Kidney (tissue), 13 donors: ENCODE measurements at regions not wholly inside any gene's neighbourhood (a gene's known extent, or its start where the extent isn't known, plus 50 kb on each side); places are given as distances from the start of the nearest gene placed in this dataset.

Source experiments
- DNase-seq, 5 donors: peaks; one replicate each; pipeline ENCODE4 v3.0.0-alpha.2; 2013 to 2020
- FAIRE-seq: peaks from 2 replicates; lab custom pipeline; 2012; peaks lifted over from hg19 to GRCh38; lab: Jason Lieb, UNC
- H3K27ac ChIP-seq, 2 donors: one replicate each; pipeline ENCODE4 v1.7.0; 2013; ENCODE audit warnings: low read depth in 2 of 2, low read length in 2 of 2, inconsistent platforms in 1 of 2
- H3K27me3 ChIP-seq: one replicate; pipeline ENCODE4 v1.7.1; 2013; ENCODE audit warnings: low read length, inconsistent platforms; ENCODE audit not compliant: control insufficient read depth, insufficient read depth
- H3K36me3 ChIP-seq, 3 donors: one replicate each; pipeline versions ENCODE4 v1.7.0 to v1.7.1; 2013; ENCODE audit warnings: low read length in 3 of 3, control low read depth in 1 of 3, inconsistent platforms in 1 of 3; ENCODE audit not compliant: insufficient read depth in 3 of 3, control insufficient read depth in 2 of 3
- H3K4me1 ChIP-seq, 3 donors: one replicate each; pipeline versions ENCODE4 v1.7.0 to v1.7.1; 2013; ENCODE audit warnings: low read length in 3 of 3, inconsistent platforms in 1 of 3, low read depth in 1 of 3; ENCODE audit not compliant: control insufficient read depth in 2 of 3, insufficient read depth in 2 of 3
- H3K4me3 ChIP-seq, 3 donors: one replicate each; pipeline versions ENCODE4 v1.7.0 to v1.8.1; 2013; ENCODE audit warnings: low read length in 3 of 3, control low read depth in 1 of 3, inconsistent platforms in 1 of 3
- H3K9ac ChIP-seq, 3 donors: one replicate each; pipeline versions ENCODE4 v1.7.0 to v1.7.1; 2013; ENCODE audit warnings: low read length in 3 of 3, control low read depth in 1 of 3, inconsistent platforms in 1 of 3
- H3K9me3 ChIP-seq, 3 donors: one replicate each; pipeline versions ENCODE4 v1.7.0 to v1.7.1; 2013; ENCODE audit warnings: low read length in 3 of 3, control low read depth in 1 of 3, inconsistent platforms in 1 of 3; ENCODE audit not compliant: control insufficient read depth in 2 of 3, insufficient read depth in 1 of 3
- intact Hi-C: fragments of 100-400 bp; cut with DNase I; formaldehyde crosslinking; loops from one replicate; pipeline ENCODE4 v1.11.1; 2022
- TF ChIP-seq, protein P1 (sequence below): IDR thresholded peaks from 3 replicates; pipeline ENCODE4 v1.5.1; 2012; ENCODE audit warnings: mild to moderate bottlenecking, moderate library complexity, borderline replicate concordance; ENCODE audit not compliant: insufficient read depth; ENCODE audit errors: extremely low read depth
- donor health status: control.
- donor health status: control.
- donor health status: control.
- donor health status: control.
- donor health status: control.
- donor health status: DM: yes; HTN: yes; CAD: no.
- donor health status: Normal renal cell carcinoma (clear cell type).

DNA sequence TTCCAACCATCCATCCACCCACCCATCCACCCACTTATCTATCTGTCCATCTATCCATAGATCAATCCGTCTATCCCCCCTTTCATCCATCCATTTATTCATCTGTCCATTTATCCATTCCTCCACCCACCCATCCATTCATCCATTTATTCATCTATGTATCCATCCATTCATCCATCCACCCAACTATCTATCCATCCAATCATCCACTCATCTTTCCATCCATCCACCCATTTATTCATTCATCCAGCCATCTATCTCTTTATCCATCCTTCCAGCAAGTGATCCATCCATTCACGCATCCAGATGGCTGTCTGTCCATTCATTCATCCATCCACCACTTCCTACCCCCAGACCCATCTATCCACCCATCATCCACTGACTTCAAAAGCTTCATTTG lies 84.0 kb upstream of the CD99 start:
- H3K4me1 ChIP-seq: peaks cover 0 to 7% (median 0%) of the 10 kb centered on the region in 3 donors
- no peaks in the 10 kb centered on the region for H3K9me3 ChIP-seq
- H3K27ac ChIP-seq: no peak overlapping the region
- no peaks in the 10 kb centered on the region for H3K36me3 ChIP-seq
- no peak for DNase-seq
- intact Hi-C loops: no loop called here
- H3K4me3 ChIP-seq: no peak overlapping the region
- no peak for FAIRE-seq
- H3K27me3 ChIP-seq: no peaks in the 10 kb centered on the region
- TF ChIP-seq, protein P1, sequence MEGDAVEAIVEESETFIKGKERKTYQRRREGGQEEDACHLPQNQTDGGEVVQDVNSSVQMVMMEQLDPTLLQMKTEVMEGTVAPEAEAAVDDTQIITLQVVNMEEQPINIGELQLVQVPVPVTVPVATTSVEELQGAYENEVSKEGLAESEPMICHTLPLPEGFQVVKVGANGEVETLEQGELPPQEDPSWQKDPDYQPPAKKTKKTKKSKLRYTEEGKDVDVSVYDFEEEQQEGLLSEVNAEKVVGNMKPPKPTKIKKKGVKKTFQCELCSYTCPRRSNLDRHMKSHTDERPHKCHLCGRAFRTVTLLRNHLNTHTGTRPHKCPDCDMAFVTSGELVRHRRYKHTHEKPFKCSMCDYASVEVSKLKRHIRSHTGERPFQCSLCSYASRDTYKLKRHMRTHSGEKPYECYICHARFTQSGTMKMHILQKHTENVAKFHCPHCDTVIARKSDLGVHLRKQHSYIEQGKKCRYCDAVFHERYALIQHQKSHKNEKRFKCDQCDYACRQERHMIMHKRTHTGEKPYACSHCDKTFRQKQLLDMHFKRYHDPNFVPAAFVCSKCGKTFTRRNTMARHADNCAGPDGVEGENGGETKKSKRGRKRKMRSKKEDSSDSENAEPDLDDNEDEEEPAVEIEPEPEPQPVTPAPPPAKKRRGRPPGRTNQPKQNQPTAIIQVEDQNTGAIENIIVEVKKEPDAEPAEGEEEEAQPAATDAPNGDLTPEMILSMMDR: no peak
- no peak overlapping the region for H3K9ac ChIP-seq

DNA sequence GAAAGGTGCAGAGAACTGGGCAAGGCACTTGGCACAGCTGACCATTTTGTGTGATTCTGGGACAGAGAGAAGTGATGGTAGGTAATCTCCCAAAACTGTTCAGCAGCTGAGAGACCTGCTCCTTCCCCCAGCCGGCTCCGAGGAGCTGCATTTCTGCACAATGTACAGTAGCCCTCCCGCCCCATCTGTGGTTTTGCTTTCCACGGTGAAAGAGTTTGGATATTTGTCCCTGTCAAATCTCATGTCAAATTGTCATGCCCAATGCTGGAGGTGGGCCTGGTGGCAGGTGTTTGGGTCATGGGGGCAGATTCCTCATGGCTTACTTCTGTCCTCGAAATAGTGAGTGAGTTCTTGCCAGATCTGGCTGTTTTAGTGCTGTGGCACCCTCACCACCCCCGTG lies 90.5 kb upstream of the CD99 start:
- H3K4me1 ChIP-seq: no peaks in the 10 kb centered on the region
- no peak overlapping the region for H3K27ac ChIP-seq
- no peaks in the 10 kb centered on the region for H3K36me3 ChIP-seq
- no peak for FAIRE-seq
- no peaks in the 10 kb centered on the region for H3K27me3 ChIP-seq
- H3K9ac ChIP-seq: no peak overlapping the region
- H3K4me3 ChIP-seq: no peak overlapping the region
- intact Hi-C loops: no loop called here
- DNase-seq: no peak
- TF ChIP-seq, protein P1: no peak
- H3K9me3 ChIP-seq: no peaks in the 10 kb centered on the region

DNA sequence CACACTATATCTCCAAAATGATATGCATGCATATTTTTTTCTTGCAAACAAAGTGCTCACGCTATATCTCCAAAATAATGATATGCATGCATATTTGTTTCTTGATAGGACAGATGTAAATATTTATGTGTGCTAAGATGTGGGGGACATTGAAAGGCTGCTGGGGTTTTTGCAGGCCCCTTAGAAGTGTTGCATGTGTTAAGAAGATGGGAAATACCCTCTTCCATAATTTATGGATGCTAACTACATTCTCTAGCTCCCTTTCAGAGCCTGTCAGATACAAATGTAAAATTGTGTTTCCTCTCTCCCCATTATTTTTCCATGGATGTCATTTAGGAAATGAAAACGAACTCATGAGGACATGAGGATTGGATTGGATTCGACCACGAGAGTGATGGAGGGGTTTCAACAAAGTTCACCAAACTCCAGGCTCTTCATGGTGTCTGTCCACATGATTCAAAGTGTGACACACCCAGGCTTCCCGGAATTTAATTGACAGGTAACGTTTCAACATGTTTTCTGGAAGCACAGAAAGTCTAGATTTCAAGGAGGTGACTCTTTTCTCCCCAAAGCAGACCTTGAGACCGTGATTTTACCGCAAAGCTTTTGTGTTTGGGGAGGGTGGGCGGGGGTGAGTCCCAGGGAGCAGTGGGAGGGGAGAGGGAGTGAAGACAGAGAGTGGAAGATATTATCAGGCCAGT lies 94.4 kb upstream of the CD99 start:
- H3K9me3 ChIP-seq: no peaks in the 10 kb centered on the region
- H3K4me3 ChIP-seq: no peak overlapping the region
- H3K36me3 ChIP-seq: no peaks in the 10 kb centered on the region
- no peak overlapping the region for H3K9ac ChIP-seq
- no peaks in the 10 kb centered on the region for H3K27me3 ChIP-seq
- H3K4me1 ChIP-seq: no peaks in the 10 kb centered on the region
- H3K27ac ChIP-seq: no peak overlapping the region
- no peak for FAIRE-seq
- TF ChIP-seq, protein P1: no peak
- intact Hi-C loops: no loop called here
- no peak for DNase-seq

DNA sequence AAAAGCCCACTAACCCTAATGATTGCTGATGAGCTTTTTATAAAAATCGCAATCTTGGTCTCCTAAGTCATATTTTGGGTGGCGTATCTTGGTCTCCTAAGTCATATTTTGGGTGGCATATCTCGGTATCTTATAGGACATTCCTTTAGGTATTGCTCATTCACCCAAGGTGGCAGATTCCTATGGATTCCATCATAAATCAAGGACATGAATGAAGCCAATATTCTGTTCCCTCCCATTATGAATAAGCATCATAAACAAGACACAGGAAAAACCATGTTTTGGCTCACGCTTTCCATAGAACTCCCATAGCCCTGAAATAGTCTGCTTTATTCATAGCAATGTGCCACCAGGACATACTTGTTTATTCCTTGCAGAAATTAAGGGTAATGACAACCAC lies 95.0 kb upstream of the CD99 start:
- no peak for FAIRE-seq

More for the DNA sequence above, 95.0 kb upstream of the CD99 start:
- H3K9me3 ChIP-seq: no peaks in the 10 kb centered on the region
- TF ChIP-seq, protein P1: no peak
- no peak overlapping the region for H3K27ac ChIP-seq
- intact Hi-C loops: no loop called here
- H3K9ac ChIP-seq: no peak overlapping the region
- no peaks in the 10 kb centered on the region for H3K4me1 ChIP-seq
- DNase-seq: no peak
- H3K27me3 ChIP-seq: no peaks in the 10 kb centered on the region
- H3K4me3 ChIP-seq: no peak overlapping the region
- H3K36me3 ChIP-seq: no peaks in the 10 kb centered on the region
